ENCODE measurements at regions not wholly inside any gene's neighbourhood (a gene's known extent, or its start where the extent isn't known, plus 50 kb on each side); places are given as distances from the start of the nearest gene placed in this dataset.

- Histone ChIP-seq H3K4me1 (ENCODE audit: insufficient read depth, low read length) (no peaks in the 10 kb centered on the region), H3K9ac (ENCODE audit: extremely low read depth, insufficient read length, low read length) (no peak overlapping the region), H4K5ac (ENCODE audit: insufficient read length, low read depth, low read length) (no peak overlapping the region), H3K23ac (ENCODE audit: insufficient read length, low read depth, low read length) (no peak overlapping the region), H3K27ac (ENCODE audit: insufficient read length, low read depth, low read length) (no peak overlapping the region), H3K18ac (ENCODE audit: insufficient read length, low read depth, low read length) (no peak overlapping the region), H4K20me1 (ENCODE audit: control insufficient read depth, insufficient read depth, insufficient read length) (no peaks in the 10 kb centered on the region), H2BK12ac (ENCODE audit: insufficient read length, low read depth, low read length) (no peak overlapping the region), H3T11ph (ENCODE audit: low read length) (no peak overlapping the region), H3K27me3 (ENCODE audit: insufficient read depth, low read length) (no peaks in the 10 kb centered on the region), H3K23me2 (ENCODE audit: insufficient read length, low read depth, low read length, poor library complexity, severe bottlenecking) (no peaks in the 10 kb centered on the region), H4K8ac (replicated peaks; ENCODE audit: insufficient read length, low read depth, low read length) (no peak overlapping the region), H3K79me2 (ENCODE audit: insufficient read depth, low read length) (no peaks in the 10 kb centered on the region), H3K9me3 (ENCODE audit: control insufficient read depth, low read depth, low read length) (no peaks in the 10 kb centered on the region), H3K56ac (ENCODE audit: insufficient read length, low read depth, low read length) (no peak overlapping the region), H3K14ac (ENCODE audit: insufficient read depth, low read length) (no peak overlapping the region), H2BK15ac (ENCODE audit: low read depth, low read length) (no peak overlapping the region), H3K4ac (ENCODE audit: low read depth, low read length) (no peak overlapping the region), H3K79me1 (ENCODE audit: insufficient read depth, low read depth, low read length, poor library complexity, severe bottlenecking) (no peaks in the 10 kb centered on the region), H2BK20ac (ENCODE audit: low read depth, low read length, poor library complexity, severe bottlenecking) (peak overlapping the region; percentile 26), H3K4me2 (ENCODE audit: insufficient read depth, insufficient read length, low read length) (no peak overlapping the region), H2AK5ac (ENCODE audit: insufficient read length, low read length) (no peak overlapping the region), H2BK5ac (ENCODE audit: insufficient read length, low read length) (no peak overlapping the region), H2BK120ac (ENCODE audit: low read depth, low read length, poor library complexity, severe bottlenecking) (no peak overlapping the region), H4K91ac (ENCODE audit: insufficient read length, low read depth, low read length) (no peak overlapping the region), H2AFZ (ENCODE audit: low read length) (no peak overlapping the region)
- DNase-seq = no peak
- Mint-ChIP-seq H3K27ac (no peak overlapping the region), H3K27me3 (ENCODE audit: low read depth) (no peaks in the 10 kb centered on the region), H3K4me3 (no peak overlapping the region), H3K36me3 (ENCODE audit: insufficient read depth in 1 of 3, low read depth in 3 of 3) (0 out of 7 replicates have a peak, but pooled peaks cover 0 to under 1% (median 0%) of the 10 kb centered on the region in 3 experiments), H3K9me3 (no peaks in the 10 kb centered on the region; a peak in 1 of 5 replicates), H3K4me1 (peaks cover 9% of the 10 kb centered on the region in 2 experiments)
- TF ChIP-seq CTCF (conservative IDR thresholded peaks at IDR 0.05) = no peak
- no CpG with 5 or more reads among the region's 7 CpGs for whole genome bisulfite sequencing (ENCODE audit: extremely low coverage, insufficient read length, low lambda C conversion rate)
Observed at GRCh38 chr16:13571036-13571435, 348.9 kb upstream of the ERCC4 start.
